H1 (cell line): ENCODE measurements at regions not wholly inside any gene's neighbourhood (a gene's known extent, or its start where the extent isn't known, plus 50 kb on each side); places are given as distances from the start of the nearest gene placed in this dataset.

ENCODE experiments used
- CTCF ChIA-PET: fragments of 300-600 bp; sonication (Branson Sonifier 250); formaldehyde crosslinking; loops from one replicate; lab custom pipeline; 2021; ENCODE audit not compliant: partially characterized antibody; lab: Charles Lee
- POLR2A ChIA-PET: fragments of 300-600 bp; sonication (Branson Sonifier 250); formaldehyde crosslinking; loops from one replicate; lab custom pipeline; 2021; ENCODE audit warnings: inconsistent platforms; ENCODE audit not compliant: partially characterized antibody; lab: Charles Lee
- DNase-seq, 2 experiments: peaks; one replicate each; pipeline versions ENCODE4 v3.0.0 to v3.0.0-alpha.2; 2010 to 2022; ENCODE audit warnings: low spot score in 2 of 2, low read depth in 1 of 2, mixed read lengths in 1 of 2
- FAIRE-seq: peaks from 2 replicates; lab custom pipeline; 2011; peaks lifted over from hg19 to GRCh38; lab: Jason Lieb, UNC
- H2AFZ ChIP-seq: 2 replicates; pipeline ENCODE4 v1.8.1; 2012; ENCODE audit warnings: low read length, inconsistent platforms
- H2AK5ac ChIP-seq: 2 replicates; pipeline ENCODE4 v1.6.1; 2013; ENCODE audit warnings: low read depth, low read length
- H2BK120ac ChIP-seq: replicated peaks from 2 replicates; pipeline ENCODE3; 2013; ENCODE audit warnings: low read depth, low read length, inconsistent platforms
- H2BK12ac ChIP-seq: 2 replicates; pipeline ENCODE4 v1.6.1; 2013; ENCODE audit warnings: low read depth, low read length
- H2BK15ac ChIP-seq: 2 replicates; pipeline ENCODE4 v1.6.1; 2013; ENCODE audit warnings: low read length
- H2BK20ac ChIP-seq: 2 replicates; pipeline ENCODE4 v1.6.1; 2013; ENCODE audit warnings: low read length
- H2BK5ac ChIP-seq: 2 replicates; pipeline ENCODE4 v1.6.1; 2013; ENCODE audit warnings: low read depth, low read length
- H3K14ac ChIP-seq: 2 replicates; pipeline ENCODE4 v1.6.1; 2013; ENCODE audit warnings: inconsistent platforms; ENCODE audit not compliant: insufficient read length
- H3K18ac ChIP-seq: 2 replicates; pipeline ENCODE4 v1.6.1; 2013; ENCODE audit warnings: low read length; ENCODE audit errors: extremely low read depth
- H3K23ac ChIP-seq: 2 replicates; pipeline ENCODE4 v1.6.1; 2013; ENCODE audit warnings: inconsistent platforms; ENCODE audit not compliant: insufficient read length
- H3K23me2 ChIP-seq: 2 replicates; pipeline ENCODE4 v1.6.1; 2013; ENCODE audit warnings: low read depth, low read length
- H3K27ac ChIP-seq: 2 replicates; pipeline ENCODE4 v1.6.1; 2011; ENCODE audit warnings: low read depth, low read length, inconsistent platforms
- H3K27me3 ChIP-seq, 4 experiments: replicated peaks in 1 of 4; 1 replicate in 1 of 4; 2 replicates in 3 of 4; pipeline versions ENCODE4 v1.6.1 to v1.8.1; 2011 to 2013; ENCODE audit warnings: low read length in 3 of 4, mild to moderate bottlenecking in 3 of 4, inconsistent platforms in 2 of 4, mixed read lengths in 2 of 4, moderate library complexity in 1 of 4; ENCODE audit not compliant: control insufficient read depth in 3 of 4, insufficient read depth in 3 of 4; ENCODE audit errors: extremely low read depth in 1 of 4
- H3K36me3 ChIP-seq, 4 experiments: 2 replicates each; pipeline versions ENCODE4 v1.6.1 to v1.8.1; 2011 to 2013; ENCODE audit warnings: mild to moderate bottlenecking in 4 of 4, low read length in 3 of 4, moderate library complexity in 2 of 4, control low read depth in 1 of 4, inconsistent platforms in 1 of 4; ENCODE audit not compliant: insufficient read depth in 4 of 4, control insufficient read depth in 2 of 4
- H3K4ac ChIP-seq: replicated peaks from 2 replicates; pipeline ENCODE3; 2013; ENCODE audit warnings: low read length, low read depth, mixed read lengths, inconsistent platforms; ENCODE audit not compliant: insufficient read length
- H3K4me1 ChIP-seq, 4 experiments: replicated peaks in 1 of 4; 1 replicate in 1 of 4; 2 replicates in 3 of 4; pipeline versions ENCODE4 v1.6.1 to v1.8.1; 2011 to 2013; ENCODE audit warnings: low read length in 3 of 4, inconsistent platforms in 2 of 4, mixed read lengths in 1 of 4; ENCODE audit not compliant: insufficient read depth in 4 of 4, control insufficient read depth in 3 of 4
- H3K4me2 ChIP-seq, 2 experiments: 2 replicates each; pipeline versions ENCODE4 v1.6.1 to v1.8.1; 2011 to 2013; ENCODE audit warnings: low read depth in 2 of 2, low read length in 2 of 2, control low read depth in 1 of 2, inconsistent platforms in 1 of 2, mild to moderate bottlenecking in 1 of 2; ENCODE audit not compliant: insufficient read depth in 1 of 2
- H3K4me3 ChIP-seq, 4 experiments: fragments of 200-600, 300-600 bp in 1 of 4; sonication (generic), shearing (Covaris generic), sonication (Bioruptor Twin) in 1 of 4; 2 replicates each; pipeline versions ENCODE4 v1.5.1 to v1.8.1; 2011 to 2016; ENCODE audit warnings: low read length in 4 of 4, low read depth in 3 of 4, control low read depth in 2 of 4, inconsistent platforms in 2 of 4, mild to moderate bottlenecking in 2 of 4, mixed read lengths in 1 of 4, moderate library complexity in 1 of 4; ENCODE audit not compliant: insufficient read depth in 2 of 4; ENCODE audit errors: extremely low read depth in 1 of 4
- H3K56ac ChIP-seq: replicated peaks from 2 replicates; pipeline ENCODE3; 2013; ENCODE audit warnings: low read depth, mild to moderate bottlenecking, mixed read lengths, low read length, inconsistent platforms; ENCODE audit not compliant: insufficient read length
- H3K79me1 ChIP-seq: 2 replicates; pipeline ENCODE4 v1.6.1; 2013; ENCODE audit warnings: low read depth, low read length, control low read depth
- H3K79me2 ChIP-seq, 2 experiments: 2 replicates each; pipeline versions ENCODE4 v1.6.1 to v1.8.1; 2012 to 2013; ENCODE audit warnings: low read length in 2 of 2, mild to moderate bottlenecking in 2 of 2, inconsistent platforms in 1 of 2; ENCODE audit not compliant: insufficient read depth in 2 of 2, control insufficient read depth in 1 of 2
- H3K9ac ChIP-seq, 4 experiments: replicated peaks in 1 of 4; 1 replicate in 1 of 4; 2 replicates in 3 of 4; pipeline versions ENCODE4 v1.6.1 to v1.8.1; 2011 to 2013; ENCODE audit warnings: low read depth in 3 of 4, low read length in 3 of 4, control low read depth in 2 of 4, mild to moderate bottlenecking in 2 of 4, moderate library complexity in 2 of 4, inconsistent platforms in 1 of 4; ENCODE audit errors: extremely low read depth in 1 of 4
- H3K9me3 ChIP-seq, 2 experiments: 2 replicates each; pipeline versions ENCODE4 v1.6.1 to v1.8.1; 2012 to 2013; ENCODE audit warnings: mild to moderate bottlenecking in 2 of 2, moderate library complexity in 2 of 2, control low read depth in 1 of 2, inconsistent platforms in 1 of 2, low read depth in 1 of 2, low read length in 1 of 2, mixed read lengths in 1 of 2; ENCODE audit not compliant: insufficient read depth in 2 of 2
- H4K20me1 ChIP-seq, 2 experiments: replicated peaks in 1 of 2; 2 replicates each; pipeline versions ENCODE3 to v1.8.1; 2011 to 2013; ENCODE audit warnings: inconsistent platforms in 2 of 2, low read length in 2 of 2, mild to moderate bottlenecking in 1 of 2; ENCODE audit not compliant: insufficient read depth in 2 of 2, control insufficient read depth in 1 of 2
- H4K5ac ChIP-seq: 2 replicates; pipeline ENCODE4 v1.6.1; 2013; ENCODE audit warnings: low read length, low read depth, mixed read lengths, inconsistent platforms; ENCODE audit not compliant: insufficient read length
- H4K8ac ChIP-seq: 2 replicates; pipeline ENCODE4 v1.8.0; 2013; ENCODE audit warnings: mild to moderate bottlenecking, moderate library complexity, low read length, inconsistent platforms; ENCODE audit not compliant: insufficient read depth; ENCODE audit errors: extremely low read depth
- H4K91ac ChIP-seq: replicated peaks from 2 replicates; pipeline ENCODE3; 2013; ENCODE audit warnings: low read length, mixed read lengths, inconsistent platforms; ENCODE audit not compliant: insufficient read length
- POLR2AphosphoS5 ChIP-seq: IDR thresholded peaks from 2 replicates; pipeline ENCODE4 v1.6.1; 2011; ENCODE audit warnings: low read depth, low read length
- WGBS, 2 experiments: shearing (Covaris generic) in 1 of 2; methylation state at CpG; one replicate each; pipeline versions ENCODE4 v1.1.6 to v1.1.7; 2013 to 2015; ENCODE audit warnings: low lambda C conversion rate in 2 of 2, mixed read lengths in 2 of 2, inconsistent platforms in 1 of 2, low coverage in 1 of 2, missing lambda C conversion rate in 1 of 2; ENCODE audit not compliant: insufficient replicate concordance in 2 of 2, insufficient coverage in 1 of 2, insufficient read length in 1 of 2; ENCODE audit errors: extremely low coverage in 1 of 2, missing lambda C conversion rate in 1 of 2; 5-methylcytosine and 5-hydroxymethylcytosine counted together

GRCh38 chrX:39112143-39112542 lies 310.9 kb downstream of the MID1IP1 start:
- Histone ChIP-seq H3K14ac (no peak overlapping the region), H3K4ac (no peak overlapping the region), H3K4me2 (no peak overlapping the region), H3K36me3 (no peaks in the 10 kb centered on the region), H2BK15ac (no peak overlapping the region), H3K23ac (no peak overlapping the region), H3K9me3 (no peaks in the 10 kb centered on the region), H3K56ac (no peak overlapping the region), H2AK5ac (no peak overlapping the region), H3K9ac (no peak overlapping the region), H3K18ac (no peak overlapping the region), H3K27me3 (no peaks in the 10 kb centered on the region), H2BK20ac (no peak overlapping the region), H3K79me2 (no peaks in the 10 kb centered on the region), H3K79me1 (no peaks in the 10 kb centered on the region), H2BK120ac (no peak overlapping the region), H3K23me2 (no peaks in the 10 kb centered on the region), H3K4me1 (no peaks in the 10 kb centered on the region), H2BK5ac (no peak overlapping the region), H4K5ac (no peak overlapping the region), H2BK12ac (no peak overlapping the region), H4K20me1 (no peaks in the 10 kb centered on the region), H4K8ac (no peak overlapping the region), H2AFZ (no peak overlapping the region), H3K27ac (no peak overlapping the region), H3K4me3 (no peak overlapping the region), H4K91ac (no peak overlapping the region)
- ChIA-PET CTCF (interaction anchor here (0.8 kb wide), 1 partner anchor 130 kb away, joined by 3 read pairs; no protein-coding TSS in a partner anchor), POLR2A (no interaction called here)
- no peak for DNase-seq
- WGBS, 2 experiments, result 96% methylated on average over 3 of the region's 3 CpGs; no CpG with 5 or more reads in 1 of the 2 experiments
- no peak for FAIRE-seq
- TF ChIP-seq POLR2AphosphoS5, result no peak
